PFSK-1 (cell line): ENCODE measurements at regions not wholly inside any gene's neighbourhood (a gene's known extent, or its start where the extent isn't known, plus 50 kb on each side); places are given as distances from the start of the nearest gene placed in this dataset.
A peak's percentile ranks its signal among the peaks of the same experiment; 100 is the strongest.

Experiments
- FOXP2 ChIP-seq: optimal IDR thresholded peaks from 2 replicates; pipeline ENCODE3; 2011; ENCODE audit warnings: borderline replicate concordance, control low read depth, inconsistent platforms; ENCODE audit not compliant: insufficient read depth; ENCODE audit errors: extremely low read length, extremely low read depth
- POLR2AphosphoS5 ChIP-seq: IDR thresholded peaks from 2 replicates; pipeline ENCODE4 v1.6.1; 2012; ENCODE audit warnings: low read depth, mild to moderate bottlenecking, control low read depth, low read length, moderate library complexity
- REST ChIP-seq, 2 experiments: IDR thresholded peaks; 2 replicates each; pipeline versions ENCODE4 v1.6.1 to v1.8.0; 2011 to 2012; ENCODE audit warnings: low read depth in 2 of 2, low read length in 2 of 2, control low read depth in 1 of 2, inconsistent platforms in 1 of 2, mild to moderate bottlenecking in 1 of 2, moderate library complexity in 1 of 2; ENCODE audit not compliant: insufficient read depth in 1 of 2
- SIN3A ChIP-seq: IDR thresholded peaks from 2 replicates; pipeline ENCODE4 v1.6.1; 2012; ENCODE audit warnings: mild to moderate bottlenecking, low read length, moderate library complexity, borderline replicate concordance; ENCODE audit not compliant: insufficient read depth
- TAF1 ChIP-seq: IDR thresholded peaks from 2 replicates; pipeline ENCODE4 v1.6.1; 2012; ENCODE audit warnings: low read length, control low read depth, borderline replicate concordance; ENCODE audit not compliant: insufficient read depth

GRCh38 chr6:157761926-157762325 lies 61.1 kb upstream of the SNX9 start:
- TF ChIP-seq SIN3A (no peak), POLR2AphosphoS5 (no peak), REST (IDR thresholded peaks at IDR 0.05; ENCODE audit: insufficient read depth in 1 of 2, low read depth in 2 of 2, low read length in 2 of 2) (no peak), FOXP2 (no peak), TAF1 (no peak)

- TF ChIP-seq FOXP2 (no peak), TAF1 (no peak), POLR2AphosphoS5 (no peak), REST (IDR thresholded peaks at IDR 0.05; ENCODE audit: insufficient read depth in 1 of 2, low read depth in 2 of 2, low read length in 2 of 2) (no peak), SIN3A (no peak)
Measured at GRCh38 chr6:157762636-157763035, 60.4 kb upstream of the SNX9 start.

- TF ChIP-seq TAF1 (peak; percentile 23; the same call in 1 of the 2 replicates), SIN3A (no peak), POLR2AphosphoS5 (no peak), REST (IDR thresholded peaks at IDR 0.05; ENCODE audit: insufficient read depth in 1 of 2, low read depth in 2 of 2, low read length in 2 of 2) (no peak), FOXP2 (peak; percentile 34)
Measured at GRCh38 chr6:157763129-157763903, 59.7 kb upstream of the SNX9 start.

DNA sequence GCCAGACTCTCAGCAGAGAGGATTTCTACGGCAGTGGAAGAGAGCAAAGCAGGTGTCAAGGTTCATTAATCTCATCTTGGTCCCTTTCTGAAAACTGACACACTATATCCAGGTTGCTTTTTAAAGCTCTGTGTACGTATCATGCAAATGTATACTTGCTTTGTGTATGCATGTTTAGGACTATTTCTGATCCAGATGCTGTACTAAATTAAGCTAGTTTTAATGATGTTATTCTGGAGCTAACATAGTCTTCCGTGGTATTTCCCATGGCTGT lies 59.2 kb upstream of the SNX9 start:
- no peak for TF ChIP-seq POLR2AphosphoS5
- no peak for TF ChIP-seq FOXP2

GRCh38 chr6:157764178-157765068 lies 58.6 kb upstream of the SNX9 start:
- TF ChIP-seq REST (IDR thresholded peaks at IDR 0.05; ENCODE audit: insufficient read depth in 1 of 2, low read depth in 2 of 2, low read length in 2 of 2) = peak in 1 of 2 experiments; percentile 31; a peak in 1 of 4 replicates
- peak; percentile 99 for TF ChIP-seq FOXP2
- peak; percentile 90; the same call in 1 of the 2 replicates for TF ChIP-seq SIN3A
- peak; percentile 28; the same call in 1 of the 2 replicates for TF ChIP-seq POLR2AphosphoS5
- TF ChIP-seq TAF1 = peak; percentile 50; the same call in 1 of the 2 replicates
